ENCODE measurements at regions not wholly inside any gene's neighbourhood (a gene's known extent, or its start where the extent isn't known, plus 50 kb on each side); places are given as distances from the start of the nearest gene placed in this dataset.

GRCh38 chr7:31171984-31172383, 119.9 kb downstream of the ADCYAP1R1 start:
- DNase-seq (ENCODE audit: low read depth) = no peak

- DNase-seq (ENCODE audit: low read depth) = no peak
These were observed 119.2 kb downstream of the ADCYAP1R1 start for GRCh38 chr7:31171216-31171785.

All from amniotic epithelial cell (primary cell).